ENCODE measurements at regions not wholly inside any gene's neighbourhood (a gene's known extent, or its start where the extent isn't known, plus 50 kb on each side); places are given as distances from the start of the nearest gene placed in this dataset.

GRCh38 chr12:70080566-70080965 is 162.7 kb upstream of the CNOT2 start:
- TF ChIP-seq CTCF (conservative IDR thresholded peaks at IDR 0.05) (no peak), EZH2 (IDR thresholded peaks at IDR 0.05; ENCODE audit: low read depth) (no peak)

Measured in PC-9 (cell line).